Stimulated activated CD4-positive, alpha-beta T cell treated with anti-CD3 and anti-CD28 coated beads, Interleukin-15, amount 100 ng/mL, for 24 hours (primary cell): ENCODE measurements at regions not wholly inside any gene's neighbourhood (a gene's known extent, or its start where the extent isn't known, plus 50 kb on each side); places are given as distances from the start of the nearest gene placed in this dataset.
"Not testable (repeated sequence)": the region's sequence is repeated elsewhere in the genome, so short reads cannot be mapped to it uniquely, and the experiment has no call there.

ENCODE experiments used
- DNase-seq: peaks from one replicate; pipeline ENCODE4 v3.0.0-alpha.2; 2020

- no peak for DNase-seq
Measured at GRCh38 chr2:109669731-109670130, 55.6 kb downstream of the SOWAHC start.

- no peak for DNase-seq
Measured at GRCh38 chr2:109670556-109671411, 56.6 kb downstream of the SOWAHC start.

GRCh38 chr2:109674894-109675534, 60.9 kb downstream of the SOWAHC start:
- DNase-seq, result no peak

- no peak for DNase-seq
Measured at GRCh38 chr2:109675666-109676345, 61.6 kb downstream of the SOWAHC start.

GRCh38 chr2:109676346-109676902, 62.3 kb downstream of the SOWAHC start:
- DNase-seq, result no peak

- DNase-seq, result not testable (repeated sequence)
Measured at GRCh38 chr2:109677121-109677731, 63.1 kb downstream of the SOWAHC start.

GRCh38 chr2:109677835-109678580, 63.8 kb downstream of the SOWAHC start:
- DNase-seq, result no peak

- not testable (repeated sequence) for DNase-seq
Measured at GRCh38 chr2:109678724-109679201, 64.6 kb downstream of the SOWAHC start.

- no peak for DNase-seq
Measured at GRCh38 chr2:109679225-109679624, 65.1 kb downstream of the SOWAHC start.

GRCh38 chr2:109679626-109680025, 65.5 kb downstream of the SOWAHC start:
- DNase-seq, result no peak

- no peak for DNase-seq
Measured at GRCh38 chr2:109680523-109681297, 66.5 kb downstream of the SOWAHC start.

- no peak for DNase-seq
Measured at GRCh38 chr2:109681633-109682380, 67.6 kb downstream of the SOWAHC start.

- no peak for DNase-seq
Measured at GRCh38 chr2:109683452-109683851, 69.3 kb downstream of the SOWAHC start.

- DNase-seq, result no peak
Measured at GRCh38 chr2:109685453-109685852, 71.3 kb downstream of the SOWAHC start.

- no peak for DNase-seq
Measured at GRCh38 chr2:109686921-109687320, 72.8 kb downstream of the SOWAHC start.

- no peak for DNase-seq
Measured at GRCh38 chr2:109689182-109689930, 75.2 kb downstream of the SOWAHC start.

- no peak for DNase-seq
Measured at GRCh38 chr2:109689973-109690372, 75.8 kb downstream of the SOWAHC start.

GRCh38 chr2:109690457-109690821, 76.3 kb downstream of the SOWAHC start:
- DNase-seq, result no peak

- DNase-seq, result no peak
Measured at GRCh38 chr2:109690822-109691541, 76.8 kb downstream of the SOWAHC start.
